ENCODE measurements at regions not wholly inside any gene's neighbourhood (a gene's known extent, or its start where the extent isn't known, plus 50 kb on each side); places are given as distances from the start of the nearest gene placed in this dataset.

DNA sequence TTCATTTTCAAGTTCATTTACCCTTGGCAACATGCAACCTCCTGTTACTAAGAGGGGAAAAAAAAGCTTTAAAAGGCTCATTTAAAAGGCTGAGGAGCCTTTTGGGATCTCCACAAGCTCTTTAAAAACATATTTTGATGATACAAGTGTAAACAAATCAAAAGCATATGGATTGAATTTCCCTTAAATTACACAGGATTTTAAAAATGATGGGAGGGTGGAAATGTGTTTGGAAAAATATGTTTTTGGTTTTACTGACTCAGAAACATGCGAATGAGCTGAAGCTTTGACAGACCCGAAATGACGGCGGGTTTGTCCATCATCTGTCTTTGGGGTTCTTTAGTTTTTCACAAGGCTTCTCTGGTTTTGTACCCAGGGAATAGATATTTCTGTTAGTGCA lies 180.6 kb upstream of the CCDC68 start:
- Histone ChIP-seq H3K27ac (ENCODE audit: low read depth in 1 of 2, low read length in 1 of 2) (no peak overlapping the region), H3K36me3 (ENCODE audit: control insufficient read depth in 4 of 4, insufficient read depth in 4 of 4, low read length in 4 of 4) (no peaks in the 10 kb centered on the region), H3K27me3 (ENCODE audit: control insufficient read depth in 3 of 3, insufficient read depth in 3 of 3, low read length in 2 of 3) (no peaks in the 10 kb centered on the region), H3K9me3 (ENCODE audit: control insufficient read depth in 4 of 4, insufficient read depth in 3 of 4, low read length in 3 of 4) (no peaks in the 10 kb centered on the region), H3K4me1 (ENCODE audit: control insufficient read depth in 5 of 5, insufficient read depth in 5 of 5, low read length in 5 of 5) (no peaks in the 10 kb centered on the region), H3K4me3 (no peak overlapping the region), H3K9ac (ENCODE audit: insufficient read depth in 1 of 2, low read length in 2 of 2) (no peak overlapping the region)
- DNase-seq (no peak), ATAC-seq (ENCODE audit: insufficient read depth, low FRiP score) (no peak)
- TF ChIP-seq, protein P1, sequence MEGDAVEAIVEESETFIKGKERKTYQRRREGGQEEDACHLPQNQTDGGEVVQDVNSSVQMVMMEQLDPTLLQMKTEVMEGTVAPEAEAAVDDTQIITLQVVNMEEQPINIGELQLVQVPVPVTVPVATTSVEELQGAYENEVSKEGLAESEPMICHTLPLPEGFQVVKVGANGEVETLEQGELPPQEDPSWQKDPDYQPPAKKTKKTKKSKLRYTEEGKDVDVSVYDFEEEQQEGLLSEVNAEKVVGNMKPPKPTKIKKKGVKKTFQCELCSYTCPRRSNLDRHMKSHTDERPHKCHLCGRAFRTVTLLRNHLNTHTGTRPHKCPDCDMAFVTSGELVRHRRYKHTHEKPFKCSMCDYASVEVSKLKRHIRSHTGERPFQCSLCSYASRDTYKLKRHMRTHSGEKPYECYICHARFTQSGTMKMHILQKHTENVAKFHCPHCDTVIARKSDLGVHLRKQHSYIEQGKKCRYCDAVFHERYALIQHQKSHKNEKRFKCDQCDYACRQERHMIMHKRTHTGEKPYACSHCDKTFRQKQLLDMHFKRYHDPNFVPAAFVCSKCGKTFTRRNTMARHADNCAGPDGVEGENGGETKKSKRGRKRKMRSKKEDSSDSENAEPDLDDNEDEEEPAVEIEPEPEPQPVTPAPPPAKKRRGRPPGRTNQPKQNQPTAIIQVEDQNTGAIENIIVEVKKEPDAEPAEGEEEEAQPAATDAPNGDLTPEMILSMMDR (IDR thresholded peaks at IDR 0.05; ENCODE audit: control extremely low read depth, extremely low read depth) = no peak
- 71 to 75% methylated on average over 4 of the region's 4 CpGs for WGBS, 2 donors

DNA sequence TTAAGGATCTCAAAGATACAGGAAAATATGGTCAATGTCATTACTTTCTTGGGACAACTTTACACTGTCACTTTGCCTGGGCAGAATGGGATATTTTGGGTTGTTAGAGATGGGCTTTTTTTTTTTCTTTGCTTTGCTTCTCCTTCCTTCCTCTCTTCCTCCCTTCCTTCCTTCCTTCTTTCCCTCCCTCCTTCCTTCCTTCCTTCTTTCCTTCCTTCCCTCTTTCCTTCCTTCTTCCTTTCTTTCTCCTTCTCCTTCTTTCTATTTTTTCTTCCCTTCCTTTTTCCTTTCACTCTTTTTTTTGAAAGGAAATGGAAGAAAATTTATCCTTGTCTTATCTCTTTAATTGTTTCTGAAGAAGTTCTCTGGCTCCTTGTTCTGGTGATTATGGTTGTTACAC lies 180.0 kb upstream of the CCDC68 start:
- Histone ChIP-seq H3K9me3 (ENCODE audit: control insufficient read depth in 4 of 4, insufficient read depth in 3 of 4, low read length in 3 of 4) (no peaks in the 10 kb centered on the region), H3K36me3 (ENCODE audit: control insufficient read depth in 4 of 4, insufficient read depth in 4 of 4, low read length in 4 of 4) (no peaks in the 10 kb centered on the region), H3K27ac (ENCODE audit: low read depth in 1 of 2, low read length in 1 of 2) (no peak overlapping the region), H3K4me1 (ENCODE audit: control insufficient read depth in 5 of 5, insufficient read depth in 5 of 5, low read length in 5 of 5) (no peaks in the 10 kb centered on the region), H3K27me3 (ENCODE audit: control insufficient read depth in 3 of 3, insufficient read depth in 3 of 3, low read length in 2 of 3) (no peaks in the 10 kb centered on the region), H3K9ac (ENCODE audit: insufficient read depth in 1 of 2, low read length in 2 of 2) (no peak overlapping the region), H3K4me3 (no peak overlapping the region)
- DNase-seq (no peak), ATAC-seq (ENCODE audit: insufficient read depth, low FRiP score) (no peak)
- TF ChIP-seq, protein P1 (IDR thresholded peaks at IDR 0.05; ENCODE audit: control extremely low read depth, extremely low read depth) = no peak

DNA sequence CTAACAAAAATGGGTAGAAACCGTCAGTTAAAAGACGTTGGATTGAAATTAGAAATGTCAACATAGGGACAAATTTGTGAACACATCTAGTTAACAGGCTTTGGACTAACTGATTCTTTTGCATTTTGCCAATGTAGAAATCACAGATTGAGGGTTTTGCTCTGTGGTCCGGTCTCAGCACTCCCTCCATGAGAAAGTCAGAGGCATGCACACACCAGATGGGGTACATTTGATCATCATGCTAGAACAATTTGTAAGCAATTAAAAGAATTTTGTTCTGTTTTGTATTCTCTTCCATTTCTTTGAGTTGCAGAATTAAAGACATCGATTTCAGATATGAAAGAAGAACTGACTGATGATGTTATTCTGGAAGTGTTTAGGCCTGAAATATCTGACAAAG lies 179.1 kb upstream of the CCDC68 start:
- H3K9ac ChIP-seq (ENCODE audit: insufficient read depth in 1 of 2, low read length in 2 of 2) = no peak overlapping the region
- no peak for DNase-seq
- no peaks in the 10 kb centered on the region for H3K27me3 ChIP-seq (ENCODE audit: control insufficient read depth in 3 of 3, insufficient read depth in 3 of 3, low read length in 2 of 3)
- no peak overlapping the region for H3K4me3 ChIP-seq
- H3K4me1 ChIP-seq (ENCODE audit: control insufficient read depth in 5 of 5, insufficient read depth in 5 of 5, low read length in 5 of 5) = no peaks in the 10 kb centered on the region
- TF ChIP-seq, protein P1 (IDR thresholded peaks at IDR 0.05; ENCODE audit: control extremely low read depth, extremely low read depth) = no peak
- WGBS, 2 donors = 92 to 93% methylated on average over 4 of the region's 4 CpGs
- H3K9me3 ChIP-seq (ENCODE audit: control insufficient read depth in 4 of 4, insufficient read depth in 3 of 4, low read length in 3 of 4) = no peaks in the 10 kb centered on the region
- no peaks in the 10 kb centered on the region for H3K36me3 ChIP-seq (ENCODE audit: control insufficient read depth in 4 of 4, insufficient read depth in 4 of 4, low read length in 4 of 4)
- H3K27ac ChIP-seq (ENCODE audit: low read depth in 1 of 2, low read length in 1 of 2) = no peak overlapping the region
- ATAC-seq (ENCODE audit: insufficient read depth, low FRiP score) = no peak

DNA sequence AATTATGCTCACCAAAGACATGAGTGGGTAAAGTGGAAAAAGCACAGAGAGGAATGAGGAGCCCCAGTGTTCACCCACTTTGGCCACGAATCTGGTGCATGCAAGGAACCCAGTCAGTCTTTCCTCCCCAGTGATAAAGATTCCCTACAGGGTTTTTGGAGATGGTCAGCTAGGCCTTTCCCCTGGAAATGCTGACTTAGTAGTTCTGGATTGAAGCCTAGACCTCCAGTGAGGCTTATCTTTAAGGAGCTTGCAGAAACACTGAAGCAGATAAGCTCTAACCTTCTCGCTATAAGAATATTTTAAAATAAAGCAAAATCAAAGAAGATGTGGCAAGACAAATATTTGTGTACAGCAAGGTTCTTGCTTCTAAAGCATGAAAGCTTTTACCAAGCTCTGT lies 178.3 kb upstream of the CCDC68 start:
- Histone ChIP-seq H3K9me3 (ENCODE audit: control insufficient read depth in 4 of 4, insufficient read depth in 3 of 4, low read length in 3 of 4) (no peaks in the 10 kb centered on the region), H3K9ac (ENCODE audit: insufficient read depth in 1 of 2, low read length in 2 of 2) (no peak overlapping the region), H3K4me1 (ENCODE audit: control insufficient read depth in 5 of 5, insufficient read depth in 5 of 5, low read length in 5 of 5) (no peaks in the 10 kb centered on the region), H3K27ac (ENCODE audit: low read depth in 1 of 2, low read length in 1 of 2) (no peak overlapping the region), H3K36me3 (ENCODE audit: control insufficient read depth in 4 of 4, insufficient read depth in 4 of 4, low read length in 4 of 4) (no peaks in the 10 kb centered on the region), H3K4me3 (no peak overlapping the region), H3K27me3 (ENCODE audit: control insufficient read depth in 3 of 3, insufficient read depth in 3 of 3, low read length in 2 of 3) (no peaks in the 10 kb centered on the region)
- TF ChIP-seq, protein P1 (IDR thresholded peaks at IDR 0.05; ENCODE audit: control extremely low read depth, extremely low read depth) = no peak
- no peak for DNase-seq
- 87 to 91% methylated on average over 2 of the region's 2 CpGs for WGBS, 2 donors
- no peak for ATAC-seq (ENCODE audit: insufficient read depth, low FRiP score)

Data from lung (tissue), 11 donors.